ENCODE measurements at regions not wholly inside any gene's neighbourhood (a gene's known extent, or its start where the extent isn't known, plus 50 kb on each side); places are given as distances from the start of the nearest gene placed in this dataset.

- TF ChIP-seq, protein P1, sequence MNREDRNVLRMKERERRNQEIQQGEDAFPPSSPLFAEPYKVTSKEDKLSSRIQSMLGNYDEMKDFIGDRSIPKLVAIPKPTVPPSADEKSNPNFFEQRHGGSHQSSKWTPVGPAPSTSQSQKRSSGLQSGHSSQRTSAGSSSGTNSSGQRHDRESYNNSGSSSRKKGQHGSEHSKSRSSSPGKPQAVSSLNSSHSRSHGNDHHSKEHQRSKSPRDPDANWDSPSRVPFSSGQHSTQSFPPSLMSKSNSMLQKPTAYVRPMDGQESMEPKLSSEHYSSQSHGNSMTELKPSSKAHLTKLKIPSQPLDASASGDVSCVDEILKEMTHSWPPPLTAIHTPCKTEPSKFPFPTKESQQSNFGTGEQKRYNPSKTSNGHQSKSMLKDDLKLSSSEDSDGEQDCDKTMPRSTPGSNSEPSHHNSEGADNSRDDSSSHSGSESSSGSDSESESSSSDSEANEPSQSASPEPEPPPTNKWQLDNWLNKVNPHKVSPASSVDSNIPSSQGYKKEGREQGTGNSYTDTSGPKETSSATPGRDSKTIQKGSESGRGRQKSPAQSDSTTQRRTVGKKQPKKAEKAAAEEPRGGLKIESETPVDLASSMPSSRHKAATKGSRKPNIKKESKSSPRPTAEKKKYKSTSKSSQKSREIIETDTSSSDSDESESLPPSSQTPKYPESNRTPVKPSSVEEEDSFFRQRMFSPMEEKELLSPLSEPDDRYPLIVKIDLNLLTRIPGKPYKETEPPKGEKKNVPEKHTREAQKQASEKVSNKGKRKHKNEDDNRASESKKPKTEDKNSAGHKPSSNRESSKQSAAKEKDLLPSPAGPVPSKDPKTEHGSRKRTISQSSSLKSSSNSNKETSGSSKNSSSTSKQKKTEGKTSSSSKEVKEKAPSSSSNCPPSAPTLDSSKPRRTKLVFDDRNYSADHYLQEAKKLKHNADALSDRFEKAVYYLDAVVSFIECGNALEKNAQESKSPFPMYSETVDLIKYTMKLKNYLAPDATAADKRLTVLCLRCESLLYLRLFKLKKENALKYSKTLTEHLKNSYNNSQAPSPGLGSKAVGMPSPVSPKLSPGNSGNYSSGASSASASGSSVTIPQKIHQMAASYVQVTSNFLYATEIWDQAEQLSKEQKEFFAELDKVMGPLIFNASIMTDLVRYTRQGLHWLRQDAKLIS (CRISPR knock-in tag; IDR thresholded peaks at IDR 0.05), result no peak
- TF ChIP-seq CBFA2T3 (IDR thresholded peaks at IDR 0.05) (peak; percentile 87), TEAD1 (CRISPR knock-in tag; IDR thresholded peaks at IDR 0.05) (peak; percentile 98 to 99), EP300 (IDR thresholded peaks at IDR 0.05; ENCODE audit: low read length) (peak; percentile 64), DPF2 (IDR thresholded peaks at IDR 0.05) (peak; percentile 75), MEIS2 (IDR thresholded peaks at IDR 0.05; ENCODE audit: partially characterized antibody) (peak; percentile 97), ZNF77 (CRISPR knock-in tag; IDR thresholded peaks at IDR 0.05) (no peak), ZNF740 (CRISPR knock-in tag; IDR thresholded peaks at IDR 0.05) (peak; percentile 19; the same call in 1 of the 2 replicates), ZNF740 (tag; IDR thresholded peaks at IDR 0.05) (no peak), HBP1 (CRISPR knock-in tag; IDR thresholded peaks at IDR 0.05) (no peak)
- TF ChIP-seq, protein P2, sequence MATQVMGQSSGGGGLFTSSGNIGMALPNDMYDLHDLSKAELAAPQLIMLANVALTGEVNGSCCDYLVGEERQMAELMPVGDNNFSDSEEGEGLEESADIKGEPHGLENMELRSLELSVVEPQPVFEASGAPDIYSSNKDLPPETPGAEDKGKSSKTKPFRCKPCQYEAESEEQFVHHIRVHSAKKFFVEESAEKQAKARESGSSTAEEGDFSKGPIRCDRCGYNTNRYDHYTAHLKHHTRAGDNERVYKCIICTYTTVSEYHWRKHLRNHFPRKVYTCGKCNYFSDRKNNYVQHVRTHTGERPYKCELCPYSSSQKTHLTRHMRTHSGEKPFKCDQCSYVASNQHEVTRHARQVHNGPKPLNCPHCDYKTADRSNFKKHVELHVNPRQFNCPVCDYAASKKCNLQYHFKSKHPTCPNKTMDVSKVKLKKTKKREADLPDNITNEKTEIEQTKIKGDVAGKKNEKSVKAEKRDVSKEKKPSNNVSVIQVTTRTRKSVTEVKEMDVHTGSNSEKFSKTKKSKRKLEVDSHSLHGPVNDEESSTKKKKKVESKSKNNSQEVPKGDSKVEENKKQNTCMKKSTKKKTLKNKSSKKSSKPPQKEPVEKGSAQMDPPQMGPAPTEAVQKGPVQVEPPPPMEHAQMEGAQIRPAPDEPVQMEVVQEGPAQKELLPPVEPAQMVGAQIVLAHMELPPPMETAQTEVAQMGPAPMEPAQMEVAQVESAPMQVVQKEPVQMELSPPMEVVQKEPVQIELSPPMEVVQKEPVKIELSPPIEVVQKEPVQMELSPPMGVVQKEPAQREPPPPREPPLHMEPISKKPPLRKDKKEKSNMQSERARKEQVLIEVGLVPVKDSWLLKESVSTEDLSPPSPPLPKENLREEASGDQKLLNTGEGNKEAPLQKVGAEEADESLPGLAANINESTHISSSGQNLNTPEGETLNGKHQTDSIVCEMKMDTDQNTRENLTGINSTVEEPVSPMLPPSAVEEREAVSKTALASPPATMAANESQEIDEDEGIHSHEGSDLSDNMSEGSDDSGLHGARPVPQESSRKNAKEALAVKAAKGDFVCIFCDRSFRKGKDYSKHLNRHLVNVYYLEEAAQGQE (IDR thresholded peaks at IDR 0.05; ENCODE audit: borderline replicate concordance), result peak; percentile 7; the same call in 1 of the 2 replicates
- TF ChIP-seq, protein P2 (CRISPR knock-in tag; IDR thresholded peaks at IDR 0.05; ENCODE audit: low read depth), result no peak
These were observed 154.1 kb downstream of the CD24 start (continued) for GRCh38 chr6:106820412-106820852.

All from K562 (cell line).